ENCODE measurements at regions not wholly inside any gene's neighbourhood (a gene's known extent, or its start where the extent isn't known, plus 50 kb on each side); places are given as distances from the start of the nearest gene placed in this dataset.

- TF ChIP-seq CHD7 (IDR thresholded peaks at IDR 0.05; ENCODE audit: insufficient replicate concordance, low read length) = no peak
- TF ChIP-seq FOSL1 (IDR thresholded peaks at IDR 0.05; ENCODE audit: insufficient read depth, low read depth, low read length) = no peak
- no peak for TF ChIP-seq GTF2F1 (IDR thresholded peaks at IDR 0.05; ENCODE audit: borderline replicate concordance, low read depth, low read length)
- TF ChIP-seq NRF1 (IDR thresholded peaks at IDR 0.05; ENCODE audit: low read depth, low read length) = no peak
- no peak for TF ChIP-seq SP4 (IDR thresholded peaks at IDR 0.05; ENCODE audit: low read length)
- TF ChIP-seq E2F6 (IDR thresholded peaks at IDR 0.05) = no peak
- TF ChIP-seq CHD1 (IDR thresholded peaks at IDR 0.05; ENCODE audit: low read depth, low read length) = no peak
- TF ChIP-seq KDM1A (IDR thresholded peaks at IDR 0.05; ENCODE audit: borderline replicate concordance, low read length) = no peak
- TF ChIP-seq BCL11A (IDR thresholded peaks at IDR 0.05; ENCODE audit: low read depth in 2 of 2, low read length in 2 of 2) = no peak
- no peak for TF ChIP-seq PHF8 (conservative IDR thresholded peaks at IDR 0.05; ENCODE audit: low read depth, low read length)
Observed at GRCh38 chr16:73302942-73303341, 255.0 kb upstream of the ZFHX3 start (continued).

All from H1 (cell line).